ENCODE measurements at regions not wholly inside any gene's neighbourhood (a gene's known extent, or its start where the extent isn't known, plus 50 kb on each side); places are given as distances from the start of the nearest gene placed in this dataset.

- Histone ChIP-seq H3K79me2 (ENCODE audit: insufficient read depth, low read length) (no peaks in the 10 kb centered on the region), H3K27me3 (ENCODE audit: control insufficient read depth in 2 of 2, insufficient read depth in 2 of 2, low read length in 2 of 2) (no peaks in the 10 kb centered on the region), H3K9me3 (replicated peaks in 1 of 2; ENCODE audit: control insufficient read depth in 1 of 2, insufficient read depth in 1 of 2, low read length in 2 of 2) (no peaks in the 10 kb centered on the region), H3K4me3 (replicated peaks in 1 of 3; ENCODE audit: low read depth in 2 of 3, low read length in 3 of 3) (no peak overlapping the region), H3K4me2 (replicated peaks; ENCODE audit: extremely low read depth, low read length, poor library complexity, severe bottlenecking) (no peak overlapping the region), H3K4me1 (ENCODE audit: control insufficient read depth in 1 of 2, insufficient read depth in 2 of 2, low read length in 2 of 2) (no peaks in the 10 kb centered on the region), H3K27ac (ENCODE audit: low read depth in 1 of 2, low read length in 2 of 2) (no peak overlapping the region), H3K36me3 (replicated peaks in 1 of 2; ENCODE audit: control insufficient read depth in 1 of 2, insufficient read depth in 2 of 2, low read length in 2 of 2) (no peaks in the 10 kb centered on the region), H3K9ac (ENCODE audit: insufficient read depth, low read length, poor library complexity, severe bottlenecking) (no peak overlapping the region), H4K20me1 (ENCODE audit: insufficient read depth, low read length) (no peaks in the 10 kb centered on the region), H2AFZ (ENCODE audit: insufficient read depth, low read depth, low read length, poor library complexity, severe bottlenecking) (no peak overlapping the region)
- Mint-ChIP-seq H3K9me3 (peaks cover 0 to 2% (median 0%) of the 10 kb centered on the region in 7 donors), H3K36me3 (no peaks in the 10 kb centered on the region), H3K4me1 (no peaks in the 10 kb centered on the region), H3K4me3 (no peak overlapping the region), H3K27ac (peak overlapping the region in 1 of 7 donors; percentile 60), H3K27me3 (ENCODE audit: low read depth in 3 of 3) (peaks cover 9 to 29% (median 18%) of the 10 kb centered on the region in 3 donors)
- intact Hi-C loops (cut with micrococcal nuclease) = no loop called here
- DNase-seq = no peak
- no peak for TF ChIP-seq CTCF (IDR thresholded peaks at IDR 0.05)
- WGBS (ENCODE audit: insufficient coverage) = 74% methylated on average over 16 of the region's 21 CpGs
These were observed 82.0 kb downstream of the MICALL2 start for GRCh38 chr7:1377111-1377909.

- Histone ChIP-seq H3K36me3 (replicated peaks in 1 of 2; ENCODE audit: control insufficient read depth in 1 of 2, insufficient read depth in 2 of 2, low read length in 2 of 2) (no peaks in the 10 kb centered on the region), H2AFZ (ENCODE audit: insufficient read depth, low read depth, low read length, poor library complexity, severe bottlenecking) (no peak overlapping the region), H3K4me1 (ENCODE audit: control insufficient read depth in 1 of 2, insufficient read depth in 2 of 2, low read length in 2 of 2) (no peaks in the 10 kb centered on the region), H4K20me1 (ENCODE audit: insufficient read depth, low read length) (no peaks in the 10 kb centered on the region), H3K9ac (ENCODE audit: insufficient read depth, low read length, poor library complexity, severe bottlenecking) (no peak overlapping the region), H3K4me2 (replicated peaks; ENCODE audit: extremely low read depth, low read length, poor library complexity, severe bottlenecking) (no peak overlapping the region), H3K79me2 (ENCODE audit: insufficient read depth, low read length) (no peaks in the 10 kb centered on the region), H3K27ac (ENCODE audit: low read depth in 1 of 2, low read length in 2 of 2) (no peak overlapping the region), H3K27me3 (ENCODE audit: control insufficient read depth in 2 of 2, insufficient read depth in 2 of 2, low read length in 2 of 2) (no peaks in the 10 kb centered on the region), H3K9me3 (replicated peaks in 1 of 2; ENCODE audit: control insufficient read depth in 1 of 2, insufficient read depth in 1 of 2, low read length in 2 of 2) (no peaks in the 10 kb centered on the region), H3K4me3 (replicated peaks in 1 of 3; ENCODE audit: low read depth in 2 of 3, low read length in 3 of 3) (no peak overlapping the region)
- no peak for DNase-seq
- Mint-ChIP-seq H3K4me1 (no peaks in the 10 kb centered on the region), H3K27ac (no peak overlapping the region), H3K4me3 (no peak overlapping the region), H3K9me3 (peaks cover 0 to 2% (median 0%) of the 10 kb centered on the region in 7 donors), H3K27me3 (ENCODE audit: low read depth in 3 of 3) (peaks cover 3 to 22% (median 16%) of the 10 kb centered on the region in 3 donors), H3K36me3 (no peaks in the 10 kb centered on the region)
- TF ChIP-seq CTCF (IDR thresholded peaks at IDR 0.05) = no peak
- WGBS (ENCODE audit: insufficient coverage) = 95% methylated on average over 3 of the region's 3 CpGs
- intact Hi-C loops (cut with micrococcal nuclease) = no loop called here
These were observed 80.4 kb downstream of the MICALL2 start for GRCh38 chr7:1378610-1379601.

Data from CD14-positive monocyte (primary cell).